ENCODE measurements at regions not wholly inside any gene's neighbourhood (a gene's known extent, or its start where the extent isn't known, plus 50 kb on each side); places are given as distances from the start of the nearest gene placed in this dataset.

DNA sequence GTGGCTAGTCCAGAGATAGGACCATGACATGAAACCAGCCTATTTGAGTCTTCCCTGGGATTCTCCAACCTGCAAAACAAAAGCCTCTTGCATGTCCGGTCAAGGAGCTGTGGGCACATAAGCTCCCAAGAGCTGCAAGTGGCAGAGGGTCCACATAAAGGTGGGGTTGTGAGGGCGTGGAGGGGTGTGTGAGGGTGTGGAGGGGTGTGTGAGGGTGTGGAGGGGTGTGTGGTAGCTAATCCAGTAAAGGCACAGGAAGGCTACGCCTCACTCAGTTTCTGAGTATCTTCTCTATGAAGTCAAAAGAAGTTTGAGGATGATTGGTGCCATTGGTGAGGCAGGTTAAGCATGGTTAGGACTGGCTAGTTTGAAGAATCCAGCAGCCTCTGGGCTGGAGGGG is 259.4 kb upstream of the NSMCE3 start:
- Histone ChIP-seq H3K18ac (ENCODE audit: extremely low read depth, low read length) (no peak overlapping the region), H2BK5ac (ENCODE audit: low read depth, low read length) (no peak overlapping the region), H3K9ac (replicated peaks in 1 of 4; ENCODE audit: extremely low read depth in 1 of 4, low read depth in 3 of 4, low read length in 3 of 4) (no peak overlapping the region), H2BK15ac (ENCODE audit: low read length) (no peak overlapping the region), H2AFZ (ENCODE audit: low read length) (no peak overlapping the region), H3K4me3 (ENCODE audit: extremely low read depth in 1 of 4, insufficient read depth in 2 of 4, low read depth in 3 of 4, low read length in 4 of 4) (no peak overlapping the region), H3K56ac (replicated peaks; ENCODE audit: insufficient read length, low read depth, low read length) (no peak overlapping the region), H3K79me1 (ENCODE audit: low read depth, low read length) (no peaks in the 10 kb centered on the region), H4K8ac (ENCODE audit: extremely low read depth, insufficient read depth, low read length) (no peak overlapping the region), H2BK12ac (ENCODE audit: low read depth, low read length) (0 out of 2 replicates have a peak overlapping the region, but pooled peaks have one; percentile 1), H4K20me1 (replicated peaks in 1 of 2; ENCODE audit: control insufficient read depth in 1 of 2, insufficient read depth in 2 of 2, low read length in 2 of 2) (no peaks in the 10 kb centered on the region), H2AK5ac (ENCODE audit: low read depth, low read length) (no peak overlapping the region), H4K5ac (ENCODE audit: insufficient read length, low read depth, low read length) (no peak overlapping the region), H3K4me2 (ENCODE audit: insufficient read depth in 1 of 2, low read depth in 2 of 2, low read length in 2 of 2) (no peak overlapping the region), H4K91ac (replicated peaks; ENCODE audit: insufficient read length, low read length) (no peak overlapping the region), H3K14ac (ENCODE audit: insufficient read length) (no peak overlapping the region), H3K23me2 (ENCODE audit: low read depth, low read length) (no peaks in the 10 kb centered on the region), H3K27me3 (replicated peaks in 1 of 4; ENCODE audit: control insufficient read depth in 3 of 4, extremely low read depth in 1 of 4, insufficient read depth in 3 of 4, low read length in 3 of 4) (no peaks in the 10 kb centered on the region), H3K27ac (ENCODE audit: low read depth, low read length) (no peak overlapping the region), H3K79me2 (ENCODE audit: control insufficient read depth in 1 of 2, insufficient read depth in 2 of 2, low read length in 2 of 2) (peaks cover 0 to 5% of the 10 kb centered on the region in 2 experiments; a peak in 1 of 4 replicates), H2BK20ac (ENCODE audit: low read length) (no peak overlapping the region; the same call in 1 of the 2 replicates), H3K9me3 (ENCODE audit: insufficient read depth in 2 of 2, low read depth in 1 of 2, low read length in 1 of 2) (no peaks in the 10 kb centered on the region), H3K36me3 (ENCODE audit: control insufficient read depth in 2 of 4, insufficient read depth in 4 of 4, low read length in 3 of 4) (no peaks in the 10 kb centered on the region), H3K4ac (replicated peaks; ENCODE audit: insufficient read length, low read depth, low read length) (no peak overlapping the region), H3K4me1 (replicated peaks in 1 of 4; ENCODE audit: control insufficient read depth in 3 of 4, insufficient read depth in 4 of 4, low read length in 3 of 4) (peaks cover 4 to 9% (median 8%) of the 10 kb centered on the region in 4 experiments; a peak in 6 of 7 replicates), H3K23ac (ENCODE audit: insufficient read length) (no peak overlapping the region), H2BK120ac (replicated peaks; ENCODE audit: low read depth, low read length) (no peak overlapping the region)
- 89% methylated on average over 2 of the region's 3 CpGs; no CpG with 5 or more reads in 1 of the 2 experiments for WGBS, 2 experiments (ENCODE audit: extremely low coverage in 1 of 2, insufficient coverage in 1 of 2, insufficient read length in 1 of 2, insufficient replicate concordance in 2 of 2, low coverage in 1 of 2, low lambda C conversion rate in 2 of 2, missing lambda C conversion rate in 1 of 2)
- DNase-seq (ENCODE audit: low read depth in 1 of 2, low spot score in 2 of 2) = no peak
- POLR2A ChIA-PET (ENCODE audit: partially characterized antibody) = interaction anchor here (1.0 kb wide), 1 partner anchor 92 kb away, joined by 3 read pairs; no protein-coding TSS in a partner anchor
- CTCF ChIA-PET (ENCODE audit: partially characterized antibody) = interaction anchor here (0.9 to 1.2 kb wide), 2 partner anchors 22 to 44 kb away, joined by 3 read pairs; no protein-coding TSS in a partner anchor
- FAIRE-seq = no peak
- TF ChIP-seq JUN (IDR thresholded peaks at IDR 0.05; ENCODE audit: low read depth, low read length) (no peak), ZNF274 (IDR thresholded peaks at IDR 0.05; ENCODE audit: borderline replicate concordance, extremely low read depth, low read length) (no peak), CEBPB (IDR thresholded peaks at IDR 0.05; ENCODE audit: low read depth, low read length) (no peak), CREB1 (IDR thresholded peaks at IDR 0.05) (no peak), SP1 (IDR thresholded peaks at IDR 0.05; ENCODE audit: low read depth, low read length) (no peak), RAD21 (IDR thresholded peaks at IDR 0.05 in 1 of 2, conservative IDR thresholded peaks at IDR 0.05 in 1 of 2; ENCODE audit: low read depth in 2 of 2, low read length in 2 of 2) (no peak), TAF7 (optimal IDR thresholded peaks at IDR 0.05; ENCODE audit: borderline replicate concordance, low read depth, low read length) (no peak), RXRA (IDR thresholded peaks at IDR 0.05; ENCODE audit: insufficient read depth, low read depth, low read length) (no peak), KDM4A (IDR thresholded peaks at IDR 0.05; ENCODE audit: low read depth, low read length, severe bottlenecking) (no peak), BCL11A (IDR thresholded peaks at IDR 0.05; ENCODE audit: low read depth in 2 of 2, low read length in 2 of 2) (no peak)

Measured in H1 (cell line).